Nephron (organoid): ENCODE measurements at regions not wholly inside any gene's neighbourhood (a gene's known extent, or its start where the extent isn't known, plus 50 kb on each side); places are given as distances from the start of the nearest gene placed in this dataset.

Experiments
- H3K27ac Mint-ChIP-seq, 3 experiments: 2 replicates each; pipeline ENCODE4 v1.8.0; 2020; ENCODE audit warnings: mixed read lengths in 3 of 3, mild to moderate bottlenecking in 2 of 3, moderate library complexity in 1 of 3
- H3K27me3 Mint-ChIP-seq: 2 replicates; pipeline ENCODE4 v1.8.0; 2021; ENCODE audit warnings: low read depth, mild to moderate bottlenecking, moderate library complexity, mixed read lengths
- H3K36me3 Mint-ChIP-seq: 2 replicates; pipeline ENCODE4 v1.8.0; 2020; ENCODE audit warnings: low read depth, mixed read lengths
- H3K4me1 Mint-ChIP-seq: 2 replicates; pipeline ENCODE4 v1.8.0; 2020; ENCODE audit warnings: mixed read lengths
- H3K4me3 Mint-ChIP-seq, 3 experiments: 2 replicates each; pipeline ENCODE4 v1.8.0; 2020; ENCODE audit warnings: mild to moderate bottlenecking in 3 of 3, mixed read lengths in 3 of 3, moderate library complexity in 2 of 3
- H3K9me3 Mint-ChIP-seq: 2 replicates; pipeline ENCODE4 v1.8.0; 2020; ENCODE audit warnings: mixed read lengths
- CTCF ChIP-seq, 3 experiments: fragments of 200-600 bp; sonication (generic); IDR thresholded peaks; one replicate each; pipeline ENCODE4 v1.5.0; 2021; ENCODE audit warnings: antibody characterized with exemption in 3 of 3; ENCODE audit not compliant: unreplicated experiment in 3 of 3

- Mint-ChIP-seq H3K27me3 (no peaks in the 10 kb centered on the region), H3K4me1 (peaks cover 4% of the 10 kb centered on the region), H3K4me3 (no peak overlapping the region), H3K36me3 (no peaks in the 10 kb centered on the region), H3K9me3 (no peaks in the 10 kb centered on the region), H3K27ac (no peak overlapping the region)
- no peak for TF ChIP-seq CTCF (IDR thresholded peaks at IDR 0.05; ENCODE audit: unreplicated experiment in 3 of 3)
These were observed 93.9 kb downstream of the EOMES start for GRCh38 chr3:27628026-27628750.

GRCh38 chr3:27626596-27627118, 95.5 kb downstream of the EOMES start:
- Mint-ChIP-seq H3K27me3 (no peaks in the 10 kb centered on the region), H3K27ac (no peak overlapping the region), H3K9me3 (peaks cover 2% of the 10 kb centered on the region), H3K36me3 (no peaks in the 10 kb centered on the region), H3K4me1 (no peaks in the 10 kb centered on the region), H3K4me3 (no peak overlapping the region)
- no peak for TF ChIP-seq CTCF (IDR thresholded peaks at IDR 0.05; ENCODE audit: unreplicated experiment in 3 of 3)

GRCh38 chr3:27625864-27626263, 96.3 kb downstream of the EOMES start:
- no peaks in the 10 kb centered on the region for H3K36me3 Mint-ChIP-seq
- H3K27me3 Mint-ChIP-seq: no peaks in the 10 kb centered on the region
- H3K4me1 Mint-ChIP-seq: no peaks in the 10 kb centered on the region
- H3K9me3 Mint-ChIP-seq: peaks cover 5% of the 10 kb centered on the region
- TF ChIP-seq CTCF (IDR thresholded peaks at IDR 0.05; ENCODE audit: unreplicated experiment in 3 of 3): no peak
- H3K4me3 Mint-ChIP-seq: no peak overlapping the region
- H3K27ac Mint-ChIP-seq: no peak overlapping the region

GRCh38 chr3:27623085-27623753, 98.9 kb downstream of the EOMES start:
- no peaks in the 10 kb centered on the region for H3K36me3 Mint-ChIP-seq
- H3K9me3 Mint-ChIP-seq: peaks cover 5% of the 10 kb centered on the region
- no peaks in the 10 kb centered on the region for H3K4me1 Mint-ChIP-seq
- H3K27ac Mint-ChIP-seq: no peak overlapping the region
- H3K4me3 Mint-ChIP-seq: no peak overlapping the region
- H3K27me3 Mint-ChIP-seq: no peaks in the 10 kb centered on the region
- no peak for TF ChIP-seq CTCF (IDR thresholded peaks at IDR 0.05; ENCODE audit: unreplicated experiment in 3 of 3)

- Mint-ChIP-seq H3K4me3 (no peak overlapping the region), H3K36me3 (peaks cover 4% of the 10 kb centered on the region), H3K9me3 (peaks cover 11% of the 10 kb centered on the region), H3K27ac (no peak overlapping the region), H3K27me3 (no peaks in the 10 kb centered on the region), H3K4me1 (no peaks in the 10 kb centered on the region)
- no peak for TF ChIP-seq CTCF (IDR thresholded peaks at IDR 0.05; ENCODE audit: unreplicated experiment in 3 of 3)
These were observed 104.6 kb downstream of the EOMES start for GRCh38 chr3:27617552-27617951.
